Epithelial cell of proximal tubule (primary cell): ENCODE measurements at regions not wholly inside any gene's neighbourhood (a gene's known extent, or its start where the extent isn't known, plus 50 kb on each side); places are given as distances from the start of the nearest gene placed in this dataset.

Experiments
- DNase-seq: peaks from one replicate; pipeline ENCODE4 v3.0.0-alpha.2; 2011; ENCODE audit warnings: low read depth
- H3K4me3 ChIP-seq: 2 replicates; pipeline ENCODE4 v1.5.1; 2011; ENCODE audit warnings: low read depth, mild to moderate bottlenecking, low read length
- TF ChIP-seq, protein P1 (sequence below): conservative IDR thresholded peaks from 2 replicates; pipeline ENCODE4 v1.5.1; 2012; ENCODE audit warnings: low read depth, mild to moderate bottlenecking, low read length

DNA sequence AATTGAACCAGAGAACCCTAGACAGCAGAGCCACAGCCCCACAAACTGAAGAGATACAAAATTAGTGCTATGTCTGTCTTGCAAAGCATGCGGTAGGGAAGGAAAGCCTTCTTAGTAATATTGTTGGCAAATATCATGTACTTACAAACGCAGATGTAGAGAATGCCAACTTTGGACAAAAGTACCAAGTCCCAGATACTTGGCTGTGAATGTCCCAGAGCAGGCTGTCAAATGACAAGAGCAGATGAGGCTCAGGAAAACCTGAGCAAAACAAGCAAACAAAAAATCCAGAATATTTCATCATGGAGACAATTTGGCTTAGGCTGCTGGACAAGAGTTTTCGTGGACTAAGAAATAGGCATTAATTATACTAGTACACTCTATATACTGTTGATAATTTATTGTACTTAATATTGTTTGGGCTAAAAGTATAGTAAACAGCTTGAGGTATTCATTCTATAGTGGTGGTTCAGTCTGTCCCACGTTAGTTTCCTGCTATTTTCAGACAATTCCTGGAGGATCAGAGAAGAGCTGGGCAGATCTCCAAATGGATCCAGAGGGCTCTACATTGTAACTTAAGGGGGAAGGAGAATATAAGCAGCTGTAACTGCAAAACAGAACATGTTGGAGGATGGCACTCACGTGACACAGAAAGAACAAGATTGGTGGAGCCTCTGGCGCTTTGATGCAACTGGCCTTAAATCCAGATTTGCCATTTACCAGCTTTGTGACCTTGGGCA is 329.8 kb downstream of the ATP23 start:
- H3K4me3 ChIP-seq = no peak overlapping the region
- TF ChIP-seq, protein P1, sequence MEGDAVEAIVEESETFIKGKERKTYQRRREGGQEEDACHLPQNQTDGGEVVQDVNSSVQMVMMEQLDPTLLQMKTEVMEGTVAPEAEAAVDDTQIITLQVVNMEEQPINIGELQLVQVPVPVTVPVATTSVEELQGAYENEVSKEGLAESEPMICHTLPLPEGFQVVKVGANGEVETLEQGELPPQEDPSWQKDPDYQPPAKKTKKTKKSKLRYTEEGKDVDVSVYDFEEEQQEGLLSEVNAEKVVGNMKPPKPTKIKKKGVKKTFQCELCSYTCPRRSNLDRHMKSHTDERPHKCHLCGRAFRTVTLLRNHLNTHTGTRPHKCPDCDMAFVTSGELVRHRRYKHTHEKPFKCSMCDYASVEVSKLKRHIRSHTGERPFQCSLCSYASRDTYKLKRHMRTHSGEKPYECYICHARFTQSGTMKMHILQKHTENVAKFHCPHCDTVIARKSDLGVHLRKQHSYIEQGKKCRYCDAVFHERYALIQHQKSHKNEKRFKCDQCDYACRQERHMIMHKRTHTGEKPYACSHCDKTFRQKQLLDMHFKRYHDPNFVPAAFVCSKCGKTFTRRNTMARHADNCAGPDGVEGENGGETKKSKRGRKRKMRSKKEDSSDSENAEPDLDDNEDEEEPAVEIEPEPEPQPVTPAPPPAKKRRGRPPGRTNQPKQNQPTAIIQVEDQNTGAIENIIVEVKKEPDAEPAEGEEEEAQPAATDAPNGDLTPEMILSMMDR = no peak
- DNase-seq = no peak

DNA sequence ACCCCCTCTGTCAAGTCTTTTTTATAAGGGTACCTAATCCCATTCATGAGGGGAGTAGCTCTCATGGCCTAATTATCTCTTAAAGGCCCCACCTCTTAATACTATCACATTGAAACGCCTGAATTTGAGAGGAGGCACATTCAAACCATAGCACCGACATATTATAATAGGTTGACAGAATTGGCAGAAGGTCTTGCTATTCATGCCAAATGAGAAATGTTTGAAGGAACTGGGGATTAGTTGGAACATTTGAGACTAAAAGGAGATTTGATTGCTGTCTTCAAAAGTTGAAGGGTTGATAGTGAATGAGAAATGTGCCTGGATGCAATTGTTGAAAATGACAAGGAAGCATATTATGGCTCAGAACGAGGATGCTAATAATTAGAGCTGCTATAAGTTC is 331.1 kb downstream of the ATP23 start:
- H3K4me3 ChIP-seq = no peak overlapping the region
- DNase-seq = no peak
- TF ChIP-seq, protein P1 = no peak

DNA sequence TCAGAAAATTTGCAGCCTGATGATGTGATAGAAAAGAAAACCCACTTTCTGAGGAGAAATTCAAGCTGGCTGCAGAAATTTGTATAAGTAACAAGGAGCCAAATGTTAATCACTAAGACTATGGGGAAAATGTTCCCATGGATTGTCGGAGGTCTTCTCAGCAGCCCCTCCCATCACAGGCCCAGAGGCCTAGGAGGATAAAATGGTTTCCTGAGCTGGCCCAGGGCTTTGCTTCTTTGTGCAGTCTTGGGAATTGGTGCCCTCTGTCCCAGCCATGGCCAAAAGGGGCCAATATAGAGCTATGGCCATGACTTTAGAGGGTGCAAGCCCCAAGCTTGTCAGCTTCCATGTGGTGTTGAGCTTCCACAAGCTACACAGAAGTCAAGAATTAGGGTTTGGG is 335.9 kb downstream of the ATP23 start:
- no peak overlapping the region for H3K4me3 ChIP-seq
- TF ChIP-seq, protein P1 = no peak
- DNase-seq = no peak

DNA sequence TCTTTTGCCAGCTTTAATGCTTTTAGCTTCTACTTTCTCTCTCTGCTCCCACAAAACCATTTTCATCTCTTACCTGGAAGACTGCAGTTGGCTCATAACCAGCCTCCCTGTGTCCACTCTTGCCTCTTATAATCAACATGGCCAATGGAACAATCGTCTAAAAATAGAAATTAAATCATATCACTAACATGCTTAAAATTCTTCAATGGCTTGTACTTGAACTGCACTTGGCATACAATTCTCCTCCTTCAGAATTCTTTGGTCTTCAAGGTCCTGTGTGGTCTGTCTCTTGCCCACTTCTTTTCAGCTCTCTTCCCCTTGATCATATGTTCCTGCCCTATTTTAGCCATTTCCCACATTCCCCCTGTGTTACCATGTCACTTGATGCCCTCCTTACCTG is 342.2 kb downstream of the ATP23 start:
- H3K4me3 ChIP-seq = no peak overlapping the region
- DNase-seq = no peak
- TF ChIP-seq, protein P1 = no peak

DNA sequence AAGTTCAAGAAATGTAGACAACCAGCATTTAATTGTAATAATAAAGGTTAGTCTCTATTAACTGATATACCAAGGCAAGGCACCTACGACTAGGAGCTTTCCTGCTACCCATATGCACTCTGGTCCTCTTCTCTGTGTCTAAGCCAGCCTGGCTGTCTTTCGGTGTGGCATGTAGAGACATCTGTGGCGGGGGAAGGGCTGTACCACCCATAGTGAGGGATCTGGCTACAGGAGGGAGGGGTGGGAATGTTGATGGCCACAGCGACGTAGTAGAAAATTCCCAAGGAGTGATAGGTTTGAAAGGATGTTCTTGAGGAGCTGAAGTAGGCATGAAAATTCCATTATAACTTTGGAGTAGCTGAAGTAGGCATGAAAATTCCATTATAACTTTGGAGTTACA is 344.2 kb downstream of the ATP23 start:
- DNase-seq = no peak
- no peak overlapping the region for H3K4me3 ChIP-seq
- TF ChIP-seq, protein P1 = no peak

DNA sequence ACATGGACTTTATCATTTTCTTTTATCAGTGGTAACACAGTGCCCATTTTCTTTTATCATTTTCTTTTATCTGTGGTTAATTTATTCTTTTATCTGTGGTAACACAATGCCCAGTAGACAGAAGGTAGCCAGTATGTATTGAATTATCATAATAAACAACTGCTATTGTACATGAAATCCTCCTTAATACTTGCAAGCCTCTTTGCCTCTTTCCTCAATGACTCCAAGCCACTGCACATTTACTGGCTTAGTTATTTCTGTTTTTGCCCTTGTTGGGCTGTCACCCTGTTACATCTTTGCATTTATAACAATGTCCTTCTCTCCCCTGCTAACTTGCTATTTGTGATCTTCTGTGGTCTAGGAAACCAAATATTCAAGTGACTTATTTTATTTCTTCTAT is 345.0 kb downstream of the ATP23 start:
- no peak overlapping the region for H3K4me3 ChIP-seq
- TF ChIP-seq, protein P1 = no peak
- DNase-seq = no peak

DNA sequence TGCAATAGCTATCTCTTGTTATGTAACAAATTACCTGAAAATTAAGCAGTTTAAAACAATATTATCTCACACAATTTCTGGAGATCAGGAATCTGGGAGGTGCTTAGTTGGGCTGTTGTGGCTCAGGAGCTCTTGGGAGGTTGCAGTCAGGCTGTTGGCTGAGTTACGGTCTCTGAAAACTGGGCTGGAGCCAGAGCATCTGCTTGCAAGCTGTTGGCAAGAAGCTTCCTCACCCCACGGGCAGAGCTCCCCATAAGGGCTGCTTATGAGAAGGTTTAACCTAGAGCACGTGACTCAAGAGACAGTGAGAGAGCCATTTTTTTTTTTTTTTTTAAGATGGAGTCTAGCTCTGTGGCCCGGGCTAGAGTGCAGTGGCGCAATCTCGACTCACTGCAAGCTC is 346.8 kb downstream of the ATP23 start:
- no peak for DNase-seq

More for the DNA sequence above, 346.8 kb downstream of the ATP23 start:
- H3K4me3 ChIP-seq = no peak overlapping the region
- TF ChIP-seq, protein P1 = no peak
